CD4-positive, alpha-beta T cell treated with Interleukin-4 for 1 hour (primary cell): ENCODE measurements at regions not wholly inside any gene's neighbourhood (a gene's known extent, or its start where the extent isn't known, plus 50 kb on each side); places are given as distances from the start of the nearest gene placed in this dataset.
"Not testable (repeated sequence)": the region's sequence is repeated elsewhere in the genome, so short reads cannot be mapped to it uniquely, and the experiment has no call there.

Source experiments
- DNase-seq, 2 donors: peaks; one replicate each; pipeline ENCODE4 v3.0.0-alpha.2; 2020 to 2022

- DNase-seq, result no peak
Observed at GRCh38 chr5:159800131-159800840, 116.0 kb upstream of the ADRA1B start.

- no peak for DNase-seq
Observed at GRCh38 chr5:159801303-159801702, 115.0 kb upstream of the ADRA1B start.

GRCh38 chr5:159802661-159803060 lies 113.6 kb upstream of the ADRA1B start:
- DNase-seq, result no peak

- DNase-seq, result no peak
Observed at GRCh38 chr5:159804121-159804520, 112.2 kb upstream of the ADRA1B start.

- peak; percentile 12 to 35 for DNase-seq
Observed at GRCh38 chr5:159805021-159805420, 111.3 kb upstream of the ADRA1B start.

GRCh38 chr5:159807135-159807534 lies 109.1 kb upstream of the ADRA1B start:
- DNase-seq, result not testable (repeated sequence)

- DNase-seq, result no peak
Observed at GRCh38 chr5:159807586-159807985, 108.7 kb upstream of the ADRA1B start.

- DNase-seq, result no peak
Observed at GRCh38 chr5:159811712-159812111, 104.6 kb upstream of the ADRA1B start.

- DNase-seq, result not testable (repeated sequence)
Observed at GRCh38 chr5:159812759-159813158, 103.5 kb upstream of the ADRA1B start.

- no peak for DNase-seq
Observed at GRCh38 chr5:159814222-159814621, 102.1 kb upstream of the ADRA1B start.

GRCh38 chr5:159814805-159815585 lies 101.3 kb upstream of the ADRA1B start:
- DNase-seq, result no peak

- no peak for DNase-seq
Observed at GRCh38 chr5:159817262-159818029, 98.8 kb upstream of the ADRA1B start.

GRCh38 chr5:159819591-159820411 lies 96.5 kb upstream of the ADRA1B start:
- DNase-seq, result no peak

GRCh38 chr5:159820692-159821091 lies 95.6 kb upstream of the ADRA1B start:
- DNase-seq, result no peak

GRCh38 chr5:159821461-159821940 lies 94.8 kb upstream of the ADRA1B start:
- no peak for DNase-seq

GRCh38 chr5:159824188-159825161 lies 91.8 kb upstream of the ADRA1B start:
- no peak for DNase-seq

- no peak for DNase-seq
Observed at GRCh38 chr5:159825551-159826051, 90.7 kb upstream of the ADRA1B start.

- peak in 1 of 2 donors; percentile 16 for DNase-seq
Observed at GRCh38 chr5:159826351-159827214, 89.7 kb upstream of the ADRA1B start.

- no peak for DNase-seq
Observed at GRCh38 chr5:159827861-159828260, 88.4 kb upstream of the ADRA1B start.

GRCh38 chr5:159832073-159832472 lies 84.2 kb upstream of the ADRA1B start:
- DNase-seq, result no peak
